HG02642 (cell line): ENCODE measurements at regions not wholly inside any gene's neighbourhood (a gene's known extent, or its start where the extent isn't known, plus 50 kb on each side); places are given as distances from the start of the nearest gene placed in this dataset.

Source experiments
- ATAC-seq: cut with Tn5 transposase; IDR thresholded peaks from one replicate; pipeline ENCODE4 v1.9.1; 2021; ENCODE audit warnings: mild to moderate bottlenecking; ENCODE audit not compliant: unreplicated experiment, poor library complexity

DNA sequence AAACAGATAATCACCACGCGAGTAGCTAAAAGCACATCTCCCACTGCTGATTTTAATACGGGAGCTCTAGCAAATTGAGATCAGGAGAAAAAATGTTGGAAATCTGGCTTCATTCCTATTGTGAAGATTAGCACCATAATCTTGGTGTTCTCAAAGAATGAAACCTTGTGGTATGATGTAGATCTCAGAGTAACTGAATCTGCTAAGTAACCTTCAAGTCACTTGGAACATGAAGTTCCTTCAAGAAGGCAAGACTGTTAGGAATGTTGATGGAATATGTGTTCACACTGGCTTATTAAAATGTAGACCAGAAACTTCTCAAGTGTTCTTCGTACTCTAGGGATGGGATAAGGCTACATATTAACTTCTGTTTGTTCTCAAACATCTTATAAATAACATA, 117.4 kb upstream of the CHRM3 start:
- ATAC-seq: no peak

DNA sequence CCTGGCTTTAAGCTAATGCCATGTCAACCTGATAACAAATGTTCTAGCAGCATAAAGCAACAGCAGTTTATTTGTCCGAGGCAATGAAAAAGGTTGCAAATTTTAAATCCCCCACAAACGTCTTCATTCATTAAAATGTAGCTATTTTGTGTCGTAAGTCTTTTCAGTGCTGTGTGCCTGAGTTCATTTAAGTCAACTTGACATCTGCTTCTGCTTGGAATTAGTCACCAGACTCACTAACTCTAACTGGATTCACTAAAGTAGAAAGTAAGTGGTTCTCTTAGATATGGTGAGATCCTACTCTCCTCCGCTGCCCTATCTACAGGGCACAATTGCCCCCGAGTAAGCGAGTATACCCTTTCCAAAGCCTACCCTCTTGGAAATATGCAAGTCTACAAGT, 118.4 kb upstream of the CHRM3 start:
- ATAC-seq: no peak

DNA sequence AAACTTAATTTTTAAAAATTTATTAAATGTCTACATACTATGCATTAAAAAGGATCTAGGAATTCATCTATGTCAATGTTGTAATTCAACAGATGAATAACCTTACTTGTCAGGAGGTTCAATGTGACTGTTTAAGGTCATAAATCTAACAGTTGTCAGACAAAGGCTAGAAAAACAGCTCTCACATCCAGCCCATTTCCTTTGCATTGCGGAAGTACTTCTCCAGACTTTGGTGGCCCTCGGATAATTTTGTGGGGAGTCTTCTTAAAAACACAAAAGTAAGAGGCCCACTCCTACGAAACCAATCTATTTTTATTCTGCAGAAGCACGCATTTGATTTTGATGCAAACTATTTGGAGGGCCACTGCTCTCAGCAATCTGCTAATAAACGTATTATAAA, 122.6 kb upstream of the CHRM3 start:
- no peak for ATAC-seq

DNA sequence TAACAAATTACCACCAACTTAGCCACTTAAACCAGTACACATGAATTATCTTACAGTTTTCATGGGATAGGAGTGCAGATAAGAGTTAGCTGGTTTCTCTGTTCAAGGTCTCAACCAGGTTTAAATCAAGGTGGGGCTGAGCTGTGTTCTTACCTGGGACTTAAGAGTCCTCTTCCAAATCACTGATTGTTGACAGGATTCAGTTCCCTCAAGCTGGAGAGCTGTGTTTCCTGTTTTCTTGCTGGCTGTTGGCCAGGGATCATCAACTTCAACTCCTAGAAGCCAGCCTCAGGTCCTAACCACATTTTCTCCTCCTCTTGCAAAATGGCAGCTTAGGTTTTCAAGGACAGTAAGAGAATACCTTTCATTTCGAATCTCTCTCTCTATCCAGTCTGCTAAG, 123.8 kb upstream of the CHRM3 start:
- ATAC-seq: no peak

DNA sequence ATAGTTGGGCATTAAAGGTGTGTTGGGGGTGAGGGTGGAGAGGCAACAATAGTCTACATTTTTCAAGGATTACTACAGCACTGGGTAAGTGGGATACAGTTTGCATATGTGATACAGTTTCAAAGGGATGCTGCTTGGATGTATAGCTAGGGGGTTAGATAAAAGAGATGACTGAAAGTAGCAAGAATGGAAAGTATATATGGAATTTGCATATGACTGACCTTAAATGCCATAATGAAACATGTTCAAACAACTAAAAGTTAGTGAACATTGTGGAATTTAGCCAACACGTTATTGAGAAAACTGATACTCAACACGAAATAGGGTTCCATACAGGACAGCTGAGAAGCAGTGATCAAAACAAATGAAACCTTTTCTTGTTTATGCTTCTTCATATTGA, 124.8 kb upstream of the CHRM3 start:
- no peak for ATAC-seq

DNA sequence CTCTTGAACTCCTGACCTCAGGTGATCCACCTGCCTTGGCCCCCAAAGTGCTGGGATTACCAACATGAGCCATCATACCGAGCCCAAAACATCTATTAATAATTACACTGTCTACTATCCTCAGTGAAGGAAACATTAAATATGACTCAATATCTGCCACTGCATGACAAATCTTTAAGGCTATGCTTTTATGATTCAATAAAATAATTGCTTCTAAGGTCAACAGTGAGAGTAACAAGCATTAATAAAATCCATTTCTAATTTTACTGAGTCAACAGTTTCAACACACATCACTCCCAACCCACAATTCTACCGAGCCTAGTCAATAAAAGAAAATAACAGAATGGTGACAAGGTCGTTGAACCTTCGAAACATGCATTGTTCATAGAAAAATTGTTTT, 125.5 kb upstream of the CHRM3 start:
- ATAC-seq: no peak

DNA sequence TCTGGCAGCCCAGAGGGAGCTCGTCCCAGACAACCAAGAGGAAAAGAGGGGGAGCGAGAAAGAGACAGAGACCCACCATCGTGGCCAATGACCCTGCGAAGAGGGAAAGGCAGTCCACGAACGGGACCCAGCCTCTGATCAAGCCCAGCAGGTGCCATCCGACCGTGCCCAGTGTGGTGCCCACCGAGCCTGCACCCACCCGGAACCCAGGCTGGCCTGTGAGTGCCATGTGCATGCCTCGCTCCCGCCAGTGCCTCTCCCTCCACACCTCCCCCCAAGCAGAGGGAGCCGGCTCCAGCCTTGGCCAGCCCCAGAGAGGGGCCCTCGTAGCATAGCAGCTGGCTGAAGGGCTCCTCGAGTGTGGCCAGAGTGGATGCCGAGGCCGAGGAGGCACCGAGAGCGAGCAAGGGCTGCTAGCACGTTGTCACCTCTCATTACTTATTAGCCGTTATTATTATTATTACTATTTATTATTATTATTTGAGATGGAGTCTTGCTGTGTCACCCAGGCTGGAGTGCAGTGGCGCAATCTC, 130.7 kb upstream of the CHRM3 start:
- no peak for ATAC-seq

DNA sequence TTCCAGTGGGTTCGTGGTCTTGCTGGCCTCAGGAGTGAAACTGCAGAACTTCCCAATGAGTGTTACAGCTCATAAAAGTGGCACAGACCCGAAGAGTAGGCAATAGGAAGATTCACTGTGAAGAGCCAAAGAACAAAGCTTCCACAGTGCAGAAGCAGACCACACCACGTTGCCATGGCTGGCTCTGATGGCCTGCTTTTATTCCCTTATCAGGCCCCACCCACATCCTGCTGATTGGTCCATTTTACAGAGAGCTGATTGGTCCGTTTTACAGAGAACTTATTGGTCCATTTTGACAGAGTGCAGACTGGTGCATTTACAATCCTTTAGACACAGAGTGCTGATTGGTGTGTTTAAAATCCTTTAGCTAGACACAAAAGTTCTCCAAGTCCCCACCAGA, 131.4 kb upstream of the CHRM3 start:
- no peak for ATAC-seq

DNA sequence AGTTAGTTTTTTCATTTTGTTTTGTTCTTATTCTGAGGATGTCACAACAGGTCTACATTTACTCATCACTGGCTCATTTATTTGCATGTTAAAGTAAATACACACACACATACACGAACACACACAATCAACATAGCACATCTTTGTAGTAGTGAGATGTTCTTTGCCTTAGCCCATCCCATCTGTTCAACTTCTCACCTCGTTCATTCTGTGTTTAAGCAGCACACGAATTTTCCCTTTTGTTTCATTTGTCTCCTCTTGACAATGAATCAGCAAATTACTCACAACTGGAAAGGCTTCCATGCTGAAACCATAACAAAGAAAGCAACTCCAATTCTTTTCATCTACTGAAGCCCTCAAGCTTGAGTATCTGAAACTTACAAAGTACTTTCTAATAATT, 133.3 kb upstream of the CHRM3 start:
- ATAC-seq: no peak

DNA sequence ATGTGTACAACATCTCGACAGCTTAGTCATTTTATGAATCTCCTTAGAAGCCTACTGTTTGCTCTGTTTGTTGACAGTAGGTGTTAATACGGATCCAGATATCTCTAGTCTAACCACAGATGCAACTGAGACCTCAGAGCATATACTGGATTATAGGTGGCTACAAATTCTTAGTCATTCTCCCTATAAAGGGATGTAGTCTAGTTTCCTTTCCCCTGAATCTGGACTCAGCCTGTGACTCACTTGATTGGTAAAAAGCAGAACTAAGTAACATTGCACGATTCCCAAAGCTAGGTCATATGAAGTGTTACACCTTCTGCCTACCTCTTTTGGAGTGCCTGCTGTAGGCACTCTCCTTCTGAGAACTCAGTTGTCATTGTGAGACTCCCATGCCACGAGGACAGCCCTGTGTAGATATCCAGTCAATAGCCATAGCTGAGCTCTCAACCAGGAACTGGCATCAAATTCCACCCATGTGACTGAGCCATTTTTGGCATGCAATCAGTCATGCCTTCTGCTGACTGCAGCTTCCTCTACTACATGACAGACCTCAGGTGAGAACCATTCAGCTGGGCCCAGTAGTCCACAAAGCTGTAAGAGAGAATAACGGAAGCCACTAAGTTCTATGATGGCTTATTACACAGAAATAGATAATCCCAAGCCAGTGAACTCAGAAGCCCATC, 135.9 kb upstream of the CHRM3 start:
- no peak for ATAC-seq

DNA sequence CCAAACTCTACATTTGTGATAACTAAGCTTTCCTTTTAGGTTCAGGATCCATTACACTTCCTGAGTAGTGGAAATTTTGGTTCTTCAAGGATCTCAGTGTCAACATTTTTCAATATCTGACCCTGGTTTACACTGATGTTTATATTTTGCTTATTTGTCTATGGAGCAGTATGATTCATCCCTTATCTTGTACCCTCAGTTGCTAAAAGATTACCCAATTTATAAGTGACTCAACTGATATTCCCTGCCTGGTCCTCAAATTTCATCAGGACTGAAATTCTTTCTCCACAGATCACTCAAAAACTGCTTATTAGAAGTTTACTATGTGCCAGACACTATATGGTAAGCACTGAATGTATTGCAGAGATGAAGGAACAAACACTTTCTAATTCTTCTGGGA, 139.1 kb upstream of the CHRM3 start:
- ATAC-seq: no peak

DNA sequence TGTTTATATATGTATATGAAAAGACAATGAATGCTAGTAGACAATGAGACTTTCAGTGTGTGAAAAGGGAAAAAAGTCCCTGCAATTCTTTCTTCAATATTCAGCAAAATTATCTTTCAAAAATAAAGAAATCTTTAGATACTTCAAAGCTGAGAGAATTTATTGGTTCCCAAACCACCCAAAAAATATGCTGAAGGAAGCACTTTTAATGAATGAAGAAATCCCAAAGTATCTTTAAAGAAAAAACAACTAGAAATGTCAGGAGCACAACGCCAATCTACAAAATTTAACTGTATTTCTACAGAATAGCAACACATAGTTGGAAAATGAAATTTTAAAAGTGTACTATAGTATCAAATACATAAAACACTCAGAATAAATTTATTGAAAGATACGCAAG, 142.3 kb upstream of the CHRM3 start:
- no peak for ATAC-seq

DNA sequence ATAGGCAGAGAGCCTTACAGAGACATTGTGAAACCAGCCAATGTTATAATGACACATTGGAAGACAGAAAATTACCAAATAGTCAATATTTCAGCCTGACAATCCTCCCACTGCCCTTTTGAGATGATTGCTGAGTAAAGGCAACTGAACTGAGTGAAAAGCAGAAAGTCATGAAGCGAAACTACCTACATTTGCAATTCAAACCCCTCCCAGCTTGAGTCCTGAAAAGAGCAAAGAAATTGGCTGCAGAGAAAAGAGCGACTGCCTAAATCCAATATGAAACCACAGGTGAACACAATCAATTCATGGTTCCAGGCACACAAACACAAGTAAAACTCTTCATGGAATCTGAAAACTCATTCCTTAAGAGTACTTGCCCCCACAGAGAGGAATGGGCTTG, 143.4 kb upstream of the CHRM3 start:
- ATAC-seq: no peak

DNA sequence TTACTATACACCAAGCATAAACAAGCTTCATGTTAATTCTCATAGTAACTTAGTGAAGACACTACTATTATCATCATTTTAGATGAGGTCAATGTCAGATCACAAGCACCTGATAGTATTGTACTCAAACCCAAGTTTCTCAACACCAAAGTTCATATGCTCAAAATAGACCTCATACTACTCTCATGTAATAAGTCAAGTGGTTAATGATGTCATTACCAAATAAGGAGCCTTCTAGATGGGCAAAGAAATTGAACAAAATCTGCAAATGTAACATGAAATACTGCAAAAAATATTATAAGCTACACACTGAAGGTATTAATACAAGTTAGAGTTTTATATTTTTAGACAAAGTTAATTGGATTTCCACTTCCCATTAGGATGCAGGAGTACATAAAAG, 144.0 kb upstream of the CHRM3 start:
- no peak for ATAC-seq

DNA sequence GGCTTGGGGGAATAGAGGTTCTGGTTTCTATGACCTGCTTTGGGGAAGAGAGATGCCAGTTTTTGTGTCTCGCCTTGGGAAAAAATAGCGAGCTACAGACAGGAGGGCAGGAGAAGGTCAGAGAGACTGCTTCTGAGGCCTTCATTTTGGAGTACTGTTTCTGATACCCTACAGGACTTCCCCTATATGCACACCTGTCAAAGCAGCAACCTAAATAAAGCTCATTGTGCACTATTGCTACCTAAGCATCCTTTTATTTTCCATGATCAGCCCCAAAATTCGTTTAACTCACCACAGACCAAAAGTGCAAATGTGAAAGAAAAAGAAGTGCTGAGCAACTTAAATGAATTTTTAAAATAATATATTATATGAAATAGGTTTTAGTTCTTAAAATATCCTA, 145.6 kb upstream of the CHRM3 start:
- no peak for ATAC-seq

DNA sequence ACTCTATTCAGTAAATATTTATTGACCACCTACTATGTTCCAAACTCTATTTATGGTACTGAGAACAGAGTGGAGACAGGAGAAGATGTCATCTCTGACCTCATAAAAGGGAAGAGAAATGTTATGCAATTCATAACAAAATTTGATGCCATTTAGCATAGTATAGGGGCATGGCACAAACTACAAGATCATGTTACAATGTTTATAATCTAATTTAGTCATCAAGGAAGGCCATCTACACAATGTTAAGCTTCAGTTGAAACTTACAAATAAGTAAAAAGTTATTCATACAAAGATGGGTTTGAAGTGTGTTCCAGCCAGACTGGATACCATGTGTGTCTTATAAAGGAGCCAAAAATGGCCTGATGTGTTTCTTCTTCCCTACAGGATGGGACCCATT, 146.8 kb upstream of the CHRM3 start:
- no peak for ATAC-seq

DNA sequence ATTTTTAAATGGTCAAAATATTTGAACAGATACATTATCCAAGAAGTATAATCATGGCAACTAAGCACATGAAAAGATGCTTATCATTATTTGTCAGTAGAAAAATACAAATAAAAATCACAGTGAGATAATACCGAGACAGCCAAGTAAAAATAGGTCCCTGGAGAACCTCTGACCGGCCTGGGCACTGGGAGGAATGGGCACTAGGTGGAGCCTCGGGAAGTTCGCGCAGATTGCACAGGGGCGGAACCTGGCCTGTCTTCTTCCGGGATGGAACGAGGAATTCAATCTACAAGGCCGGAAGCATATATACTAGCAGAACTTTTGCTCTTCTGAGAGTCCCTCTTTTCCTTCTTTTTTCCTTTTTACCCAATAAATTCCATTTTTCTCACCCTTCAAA, 148.5 kb upstream of the CHRM3 start:
- ATAC-seq: no peak

DNA sequence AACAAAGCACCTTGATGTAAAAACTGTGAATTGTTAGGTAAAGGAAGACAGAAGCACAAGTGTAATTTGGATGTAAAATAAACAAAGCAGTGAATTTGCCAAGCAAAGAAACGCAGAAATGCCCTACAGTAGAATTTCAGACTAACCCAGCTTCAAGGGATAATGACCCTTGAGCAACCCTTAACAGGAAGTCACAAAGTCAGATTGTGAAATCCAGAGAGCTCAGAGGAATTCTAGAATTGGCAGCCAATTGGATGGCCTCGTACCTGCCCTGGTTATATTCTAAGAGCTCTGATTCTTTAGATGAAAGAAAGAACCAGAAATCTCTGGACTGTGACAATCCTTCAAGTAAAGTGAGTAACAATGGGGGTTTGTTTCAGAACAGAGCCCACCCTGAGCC, 152.7 kb upstream of the CHRM3 start:
- ATAC-seq: no peak

DNA sequence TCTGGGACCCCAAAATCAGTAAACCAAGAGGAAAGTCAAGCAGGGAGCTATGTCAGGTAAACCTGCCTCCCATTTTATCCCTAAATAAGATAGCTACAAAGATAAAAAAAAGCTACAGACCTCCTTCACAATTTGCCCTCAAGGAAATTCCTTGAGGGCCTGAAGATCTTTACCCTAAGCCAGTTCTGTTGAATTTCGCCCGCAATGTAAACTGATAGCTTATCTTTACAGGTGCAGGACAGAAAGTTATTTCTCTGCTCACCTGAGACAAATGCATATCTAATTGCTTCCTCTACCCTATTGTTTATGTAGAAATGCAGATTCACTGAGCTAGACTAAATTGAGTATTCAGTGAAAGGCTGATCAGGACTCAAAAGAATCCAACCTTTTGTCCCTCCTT, 153.4 kb upstream of the CHRM3 start:
- no peak for ATAC-seq

DNA sequence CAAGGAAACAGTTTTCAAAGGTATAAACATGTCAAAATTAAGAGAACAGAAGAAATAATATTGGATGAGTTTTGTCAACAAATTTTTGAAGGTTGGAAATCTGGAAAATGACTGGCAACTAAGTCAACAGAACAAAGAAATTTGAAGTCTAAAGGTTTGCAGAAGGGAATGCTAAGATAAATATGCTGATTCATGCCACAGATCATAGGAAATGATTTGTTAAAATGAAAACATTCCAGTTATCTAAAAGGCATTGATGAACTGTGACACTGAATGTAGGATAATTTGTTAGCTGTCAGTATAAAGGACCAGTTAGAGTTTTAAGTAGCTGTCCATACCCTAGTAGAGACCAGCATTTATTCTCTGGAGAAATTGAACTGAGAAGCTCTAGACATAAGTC, 157.9 kb upstream of the CHRM3 start:
- ATAC-seq: no peak

DNA sequence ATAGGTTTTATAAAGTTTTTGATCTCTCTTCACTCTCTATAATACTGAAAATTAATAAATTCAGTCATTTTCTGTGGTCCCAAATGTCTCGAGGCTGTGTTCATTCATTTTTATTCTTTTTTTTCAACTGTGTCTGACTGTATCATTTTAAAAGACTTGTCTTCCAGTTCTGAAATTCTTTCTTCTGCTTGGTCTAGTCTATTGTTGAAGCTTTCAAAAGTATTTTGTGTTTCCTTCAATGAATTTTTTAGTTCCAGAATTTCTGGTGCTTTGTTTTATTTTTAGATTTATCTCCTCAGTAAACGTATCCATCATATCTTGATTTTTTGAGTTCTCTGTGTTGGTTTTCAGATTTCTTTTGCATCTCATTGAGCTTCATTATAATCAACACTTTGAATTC, 161.0 kb upstream of the CHRM3 start:
- ATAC-seq: no peak

DNA sequence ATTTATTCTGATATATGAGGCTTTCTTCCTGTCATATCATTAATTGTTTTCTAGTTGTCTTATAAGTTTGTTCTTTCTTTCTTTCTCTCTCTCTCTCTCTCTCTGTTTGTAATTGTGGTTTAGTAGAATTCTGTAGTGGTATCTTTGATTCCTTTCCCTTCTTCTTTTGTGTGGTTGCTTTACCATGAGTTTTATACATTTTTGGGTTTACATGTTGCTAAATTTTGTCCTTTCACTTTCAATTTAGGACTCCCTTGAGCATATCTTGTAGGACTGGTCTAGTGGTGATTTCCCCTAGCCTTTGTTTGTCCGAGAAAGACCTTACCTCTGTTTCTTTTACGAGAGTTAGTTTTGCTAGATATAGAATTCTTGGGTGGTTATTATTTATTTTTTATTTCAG, 162.3 kb upstream of the CHRM3 start:
- no peak for ATAC-seq

DNA sequence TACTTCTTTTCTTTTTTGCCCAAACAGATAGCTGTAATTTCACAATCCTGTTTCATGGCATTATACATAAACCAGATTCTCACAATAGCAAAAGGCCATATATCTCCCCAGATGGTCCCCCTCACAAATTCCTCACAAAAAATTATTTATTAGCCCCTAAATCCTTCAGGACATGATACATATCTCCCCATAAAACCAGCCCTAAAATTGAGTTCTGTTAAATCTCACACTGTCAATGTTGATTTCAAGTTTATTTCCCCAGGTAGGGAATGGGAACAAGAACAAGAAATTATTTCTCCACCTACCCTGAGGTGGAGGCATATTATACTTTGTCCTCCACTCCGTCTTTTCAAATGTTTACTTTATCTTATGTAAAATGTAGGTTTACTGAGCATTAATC, 163.4 kb upstream of the CHRM3 start:
- no peak for ATAC-seq
